Progenitor cell of endocrine pancreas (in vitro differentiated cells): ENCODE measurements at regions not wholly inside any gene's neighbourhood (a gene's known extent, or its start where the extent isn't known, plus 50 kb on each side); places are given as distances from the start of the nearest gene placed in this dataset.

Experiments
- DNase-seq: peaks from one replicate; pipeline ENCODE4 v3.0.0; 2021; ENCODE audit warnings: low spot score; ENCODE audit not compliant: unreplicated experiment
- H3K27ac Mint-ChIP-seq: 2 replicates; pipeline ENCODE4 v1.8.0; 2021; ENCODE audit warnings: mild to moderate bottlenecking, moderate library complexity, mixed read lengths
- H3K27me3 Mint-ChIP-seq: 2 replicates; pipeline ENCODE4 v1.8.0; 2021; ENCODE audit warnings: mixed read lengths
- H3K36me3 Mint-ChIP-seq: 2 replicates; pipeline ENCODE4 v1.8.0; 2022; ENCODE audit warnings: mixed read lengths; ENCODE audit not compliant: insufficient read depth
- H3K4me1 Mint-ChIP-seq: 2 replicates; pipeline ENCODE4 v1.8.0; 2021; ENCODE audit warnings: low read depth, mixed read lengths
- H3K4me3 Mint-ChIP-seq: 2 replicates; pipeline ENCODE4 v1.8.0; 2021; ENCODE audit warnings: low read depth, mild to moderate bottlenecking, moderate library complexity, mixed read lengths
- H3K9me3 Mint-ChIP-seq: 2 replicates; pipeline ENCODE4 v1.8.0; 2021; ENCODE audit warnings: low read depth, mixed read lengths
- TF ChIP-seq, protein P1 (sequence below): fragments of 200-600 bp; sonication (generic); IDR thresholded peaks from one replicate; pipeline ENCODE4 v1.5.0; 2021; ENCODE audit warnings: antibody characterized with exemption, mild to moderate bottlenecking; ENCODE audit not compliant: unreplicated experiment

DNA sequence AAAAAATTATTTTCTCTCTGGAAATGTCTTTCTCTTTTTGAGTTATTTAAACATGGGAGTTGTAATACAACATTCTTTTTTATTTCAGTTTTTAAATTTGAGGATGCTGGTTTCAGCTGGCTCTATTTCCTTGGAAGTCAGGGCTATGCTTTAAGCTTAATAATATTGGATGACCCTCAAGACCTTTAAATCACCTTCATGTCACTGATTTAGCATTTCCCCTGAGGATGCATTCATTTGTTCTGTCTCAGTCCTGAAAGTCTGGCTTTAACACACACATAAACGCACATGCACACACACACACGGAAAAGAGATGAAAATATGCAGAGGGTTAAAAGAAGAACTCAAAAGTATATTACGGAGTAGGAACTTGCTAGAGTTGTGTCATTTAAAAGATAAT lies 260.5 kb downstream of the PTBP2 start:
- H3K27ac Mint-ChIP-seq, result no peak overlapping the region
- peaks cover 2% of the 10 kb centered on the region for H3K36me3 Mint-ChIP-seq
- H3K4me3 Mint-ChIP-seq, result no peak overlapping the region
- DNase-seq, result no peak
- peaks cover 11% of the 10 kb centered on the region for H3K4me1 Mint-ChIP-seq
- H3K9me3 Mint-ChIP-seq, result peaks cover 4% of the 10 kb centered on the region
- no peaks in the 10 kb centered on the region for H3K27me3 Mint-ChIP-seq
- TF ChIP-seq, protein P1, sequence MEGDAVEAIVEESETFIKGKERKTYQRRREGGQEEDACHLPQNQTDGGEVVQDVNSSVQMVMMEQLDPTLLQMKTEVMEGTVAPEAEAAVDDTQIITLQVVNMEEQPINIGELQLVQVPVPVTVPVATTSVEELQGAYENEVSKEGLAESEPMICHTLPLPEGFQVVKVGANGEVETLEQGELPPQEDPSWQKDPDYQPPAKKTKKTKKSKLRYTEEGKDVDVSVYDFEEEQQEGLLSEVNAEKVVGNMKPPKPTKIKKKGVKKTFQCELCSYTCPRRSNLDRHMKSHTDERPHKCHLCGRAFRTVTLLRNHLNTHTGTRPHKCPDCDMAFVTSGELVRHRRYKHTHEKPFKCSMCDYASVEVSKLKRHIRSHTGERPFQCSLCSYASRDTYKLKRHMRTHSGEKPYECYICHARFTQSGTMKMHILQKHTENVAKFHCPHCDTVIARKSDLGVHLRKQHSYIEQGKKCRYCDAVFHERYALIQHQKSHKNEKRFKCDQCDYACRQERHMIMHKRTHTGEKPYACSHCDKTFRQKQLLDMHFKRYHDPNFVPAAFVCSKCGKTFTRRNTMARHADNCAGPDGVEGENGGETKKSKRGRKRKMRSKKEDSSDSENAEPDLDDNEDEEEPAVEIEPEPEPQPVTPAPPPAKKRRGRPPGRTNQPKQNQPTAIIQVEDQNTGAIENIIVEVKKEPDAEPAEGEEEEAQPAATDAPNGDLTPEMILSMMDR, result no peak

DNA sequence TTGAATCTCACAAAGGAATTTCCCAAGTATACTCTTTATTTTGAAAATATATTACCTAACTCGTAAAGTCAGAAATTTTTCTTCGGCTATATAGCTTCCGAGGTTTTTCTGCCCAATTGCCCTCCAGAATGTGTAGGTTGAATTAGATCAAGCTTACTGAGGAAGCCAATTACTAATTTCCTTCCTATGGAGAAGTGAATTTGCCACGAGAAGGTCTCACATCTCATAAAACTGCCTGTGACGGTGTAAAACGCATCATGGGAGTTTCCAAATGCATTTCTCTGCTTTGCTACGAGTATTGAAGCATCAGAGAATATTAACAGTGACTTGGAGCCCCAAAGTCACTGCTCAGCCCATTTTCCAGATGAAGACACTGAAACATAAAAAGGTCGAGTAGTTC lies 262.3 kb downstream of the PTBP2 start:
- Mint-ChIP-seq H3K4me1 (peaks cover 6% of the 10 kb centered on the region), H3K27me3 (no peaks in the 10 kb centered on the region), H3K27ac (no peak overlapping the region), H3K4me3 (no peak overlapping the region), H3K36me3 (peaks cover 2% of the 10 kb centered on the region), H3K9me3 (peaks cover 4% of the 10 kb centered on the region)
- no peak for DNase-seq
- TF ChIP-seq, protein P1, result no peak

DNA sequence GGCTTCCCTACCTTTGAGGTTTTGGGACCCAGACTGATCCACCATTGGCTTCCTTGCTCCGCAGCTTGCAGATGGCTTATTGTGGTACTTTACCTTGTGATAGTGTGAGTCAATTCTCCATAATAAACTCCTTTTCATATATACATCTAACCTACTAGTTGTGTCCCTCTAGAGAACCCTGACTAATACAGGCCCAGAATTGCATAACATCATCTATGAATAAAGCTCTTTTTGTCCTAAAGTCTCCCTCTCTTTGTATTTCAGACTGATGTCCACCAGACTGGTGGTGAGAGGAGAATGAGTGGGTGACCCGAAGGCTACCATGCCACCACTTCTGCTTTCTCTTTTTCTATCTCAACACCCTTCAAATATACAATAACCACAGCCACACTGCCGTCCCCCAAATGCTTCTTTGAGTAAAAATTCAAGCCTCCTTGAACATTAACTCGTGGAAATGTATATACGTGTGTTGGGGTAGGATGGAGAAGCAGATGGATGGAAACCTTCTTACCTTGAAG lies 265.7 kb downstream of the PTBP2 start:
- Mint-ChIP-seq H3K27me3 (no peaks in the 10 kb centered on the region), H3K4me3 (no peak overlapping the region), H3K4me1 (peaks cover 3% of the 10 kb centered on the region), H3K27ac (no peak overlapping the region), H3K36me3 (peaks cover 2% of the 10 kb centered on the region), H3K9me3 (peaks cover 5% of the 10 kb centered on the region)
- TF ChIP-seq, protein P1, result no peak
- no peak for DNase-seq

DNA sequence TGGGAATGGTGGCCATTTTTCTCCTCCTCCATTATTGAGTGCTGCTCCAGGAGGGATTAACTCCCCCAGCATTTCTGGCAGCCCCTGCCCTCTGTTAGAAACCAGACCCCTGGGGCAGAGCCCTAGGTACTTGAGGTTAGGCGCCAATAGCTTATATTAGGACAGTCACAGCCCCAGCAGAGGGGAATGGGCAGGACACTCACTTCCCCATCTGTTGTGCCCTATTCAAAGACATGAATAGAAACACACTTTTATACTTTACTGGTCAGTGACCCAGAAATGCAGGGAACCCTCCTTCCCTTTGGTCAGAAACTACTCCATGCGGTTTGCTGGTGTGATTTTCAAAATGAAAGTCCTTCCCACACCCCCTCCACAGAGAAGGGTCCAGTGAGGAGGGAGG lies 267.7 kb downstream of the PTBP2 start:
- TF ChIP-seq, protein P1, result no peak
- H3K4me3 Mint-ChIP-seq, result no peak overlapping the region
- peaks cover 3% of the 10 kb centered on the region for H3K4me1 Mint-ChIP-seq
- H3K9me3 Mint-ChIP-seq, result peaks cover 7% of the 10 kb centered on the region
- H3K27ac Mint-ChIP-seq, result no peak overlapping the region
- no peaks in the 10 kb centered on the region for H3K27me3 Mint-ChIP-seq
- no peak for DNase-seq
- H3K36me3 Mint-ChIP-seq, result peaks cover 2% of the 10 kb centered on the region

DNA sequence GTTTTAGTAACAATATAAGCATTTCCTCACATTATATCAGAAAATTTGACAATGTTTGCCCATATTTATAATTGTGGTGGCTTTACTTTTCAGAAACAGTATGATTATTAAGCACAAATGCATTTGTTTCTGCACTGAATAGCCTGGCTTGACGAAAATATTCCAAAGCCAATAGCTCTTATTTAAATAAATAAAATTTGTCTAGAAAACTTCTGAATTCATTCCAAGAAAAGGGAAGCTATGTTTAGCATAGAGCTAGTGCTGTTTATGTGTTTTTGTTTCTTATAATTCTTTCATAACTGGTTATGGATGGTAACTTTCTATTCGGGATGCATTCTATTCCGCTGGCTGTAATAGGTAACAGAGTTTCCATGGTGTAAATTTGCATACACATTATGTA lies 268.6 kb downstream of the PTBP2 start:
- no peak overlapping the region for H3K4me3 Mint-ChIP-seq
- peaks cover 7% of the 10 kb centered on the region for H3K9me3 Mint-ChIP-seq
- TF ChIP-seq, protein P1, result no peak
- H3K27me3 Mint-ChIP-seq, result no peaks in the 10 kb centered on the region
- peaks cover 3% of the 10 kb centered on the region for H3K4me1 Mint-ChIP-seq
- H3K27ac Mint-ChIP-seq, result no peak overlapping the region
- DNase-seq, result no peak
- peaks cover 2% of the 10 kb centered on the region for H3K36me3 Mint-ChIP-seq
